22Rv1 (cell line): ENCODE measurements at regions not wholly inside any gene's neighbourhood (a gene's known extent, or its start where the extent isn't known, plus 50 kb on each side); places are given as distances from the start of the nearest gene placed in this dataset.

Source experiments
- H3K27ac ChIP-seq: fragments of 450-650 bp; 2 replicates; pipeline ENCODE4 v1.5.1; 2017
- ZFX ChIP-seq: fragments of 450-650 bp; IDR thresholded peaks from 2 replicates; pipeline ENCODE4 v1.6.1; 2017; ENCODE audit warnings: antibody characterized with exemption, borderline replicate concordance
- TF ChIP-seq, protein P1 (sequence below): fragments of 450-650 bp; IDR thresholded peaks from 2 replicates; pipeline ENCODE4 v1.5.1; 2017; ENCODE audit warnings: mild to moderate bottlenecking

DNA sequence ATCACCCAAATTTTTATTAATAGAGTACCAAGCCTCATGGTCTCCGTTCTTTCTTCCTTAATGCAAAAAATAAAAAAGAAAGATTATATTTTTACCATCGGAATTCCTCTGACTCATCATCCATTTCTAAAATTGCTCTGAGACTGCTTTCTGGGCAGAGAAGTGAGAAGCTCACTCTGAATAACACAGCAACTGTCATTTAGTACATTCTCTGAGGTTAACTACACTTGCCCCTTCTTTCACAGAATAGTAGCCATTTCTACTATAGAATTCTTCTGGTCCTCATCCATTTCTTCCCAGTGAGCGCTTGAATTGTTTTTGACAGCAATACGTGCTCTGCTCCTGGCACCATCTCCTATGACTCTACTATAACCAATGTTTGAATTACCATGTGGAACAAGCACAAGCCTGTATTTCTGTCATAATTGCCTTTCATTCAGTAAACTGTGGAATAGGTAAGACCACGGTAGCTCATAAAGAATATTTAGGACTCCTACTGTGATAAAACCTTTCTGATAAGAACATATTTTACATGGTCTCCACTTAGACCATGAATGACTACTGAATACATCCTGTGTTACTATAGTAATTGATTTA is 435.5 kb upstream of the NRSN1 start:
- H3K27ac ChIP-seq: no peak overlapping the region
- no peak for TF ChIP-seq ZFX
- TF ChIP-seq, protein P1, sequence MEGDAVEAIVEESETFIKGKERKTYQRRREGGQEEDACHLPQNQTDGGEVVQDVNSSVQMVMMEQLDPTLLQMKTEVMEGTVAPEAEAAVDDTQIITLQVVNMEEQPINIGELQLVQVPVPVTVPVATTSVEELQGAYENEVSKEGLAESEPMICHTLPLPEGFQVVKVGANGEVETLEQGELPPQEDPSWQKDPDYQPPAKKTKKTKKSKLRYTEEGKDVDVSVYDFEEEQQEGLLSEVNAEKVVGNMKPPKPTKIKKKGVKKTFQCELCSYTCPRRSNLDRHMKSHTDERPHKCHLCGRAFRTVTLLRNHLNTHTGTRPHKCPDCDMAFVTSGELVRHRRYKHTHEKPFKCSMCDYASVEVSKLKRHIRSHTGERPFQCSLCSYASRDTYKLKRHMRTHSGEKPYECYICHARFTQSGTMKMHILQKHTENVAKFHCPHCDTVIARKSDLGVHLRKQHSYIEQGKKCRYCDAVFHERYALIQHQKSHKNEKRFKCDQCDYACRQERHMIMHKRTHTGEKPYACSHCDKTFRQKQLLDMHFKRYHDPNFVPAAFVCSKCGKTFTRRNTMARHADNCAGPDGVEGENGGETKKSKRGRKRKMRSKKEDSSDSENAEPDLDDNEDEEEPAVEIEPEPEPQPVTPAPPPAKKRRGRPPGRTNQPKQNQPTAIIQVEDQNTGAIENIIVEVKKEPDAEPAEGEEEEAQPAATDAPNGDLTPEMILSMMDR: no peak

DNA sequence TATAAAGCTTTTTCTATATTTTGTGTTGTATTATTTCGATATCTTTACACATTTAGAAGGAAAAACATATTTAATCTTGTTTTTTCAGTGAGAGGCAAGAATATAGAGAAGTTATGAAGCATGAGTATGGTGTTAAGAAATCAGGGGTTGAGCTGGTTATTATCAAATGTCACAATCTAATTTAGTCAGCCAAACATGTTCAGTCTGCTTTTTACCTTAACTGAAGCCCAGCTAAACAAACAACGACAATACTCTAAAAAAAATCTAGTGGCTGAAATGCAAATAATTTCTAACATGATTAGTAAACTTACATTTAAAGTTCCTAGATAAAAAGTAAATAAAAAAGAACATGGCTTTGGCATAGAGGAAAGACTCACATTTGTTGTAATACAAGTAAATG is 433.8 kb upstream of the NRSN1 start:
- no peak overlapping the region for H3K27ac ChIP-seq
- TF ChIP-seq, protein P1: no peak
- TF ChIP-seq ZFX: no peak

DNA sequence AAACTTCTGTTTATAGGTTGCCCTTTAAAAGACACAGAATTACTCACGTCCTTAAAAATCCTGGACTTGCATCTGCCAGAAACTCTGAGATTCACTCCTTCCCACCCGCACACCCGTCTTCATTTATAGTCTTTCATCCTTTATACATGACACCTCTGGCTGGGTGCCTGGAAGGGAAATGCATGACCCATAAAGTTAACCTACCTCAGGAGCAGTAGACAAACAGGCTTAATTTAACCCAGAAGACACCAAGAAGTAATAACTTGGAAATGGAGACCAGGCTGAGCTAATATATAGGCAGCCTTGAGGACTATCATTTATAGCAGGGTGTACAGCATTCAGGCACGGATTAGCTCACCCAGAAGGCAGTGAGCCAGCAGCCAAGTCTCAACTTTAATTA is 429.0 kb upstream of the NRSN1 start:
- TF ChIP-seq, protein P1: no peak
- H3K27ac ChIP-seq: no peak overlapping the region

DNA sequence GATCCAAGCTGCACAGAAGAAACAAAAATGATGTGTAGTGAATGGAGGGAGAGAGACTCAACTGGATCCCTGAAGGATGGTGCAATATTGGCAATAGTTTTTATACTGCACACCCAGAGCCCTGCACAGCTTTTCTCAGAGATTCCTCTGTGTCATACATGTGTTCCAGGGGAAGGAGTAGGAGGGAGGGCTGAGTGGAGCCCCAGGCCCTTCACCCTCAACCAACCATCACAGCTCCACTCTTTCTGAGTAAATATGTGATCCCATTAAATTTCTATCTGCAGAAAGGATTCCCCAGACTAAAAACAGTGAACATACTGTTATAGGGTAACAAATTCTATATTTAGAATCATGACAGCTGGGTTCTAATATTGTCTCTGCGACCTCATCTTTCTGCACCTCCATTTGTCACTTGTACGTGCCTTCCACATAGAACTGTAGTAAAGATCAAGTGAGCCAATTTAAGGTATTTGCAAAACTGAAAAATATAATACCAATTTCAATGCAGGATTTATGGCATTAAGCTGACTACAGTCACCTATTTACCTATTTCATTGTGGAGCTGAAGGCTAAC is 421.4 kb upstream of the NRSN1 start:
- TF ChIP-seq, protein P1: no peak
- H3K27ac ChIP-seq: no peak overlapping the region

DNA sequence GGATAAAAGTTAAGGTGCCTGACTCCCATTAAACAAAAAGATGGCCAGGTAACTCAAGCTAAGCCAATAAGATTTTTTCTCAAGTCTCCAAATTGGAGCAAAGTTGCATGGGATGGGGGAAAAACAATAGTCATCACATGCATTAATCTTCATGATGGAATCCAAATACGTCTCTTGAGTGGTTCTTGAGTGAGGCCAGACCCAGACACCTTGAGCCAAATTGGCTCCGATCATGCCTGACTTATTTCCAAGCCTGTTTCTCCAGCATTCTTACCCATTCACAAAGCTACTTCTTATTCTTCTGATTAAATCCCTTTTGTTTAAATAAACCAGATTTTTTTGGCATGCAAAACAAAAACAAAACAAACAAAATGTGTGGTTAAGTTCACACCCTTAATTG is 420.3 kb upstream of the NRSN1 start:
- H3K27ac ChIP-seq: no peak overlapping the region
- no peak for TF ChIP-seq ZFX
- TF ChIP-seq, protein P1: no peak

DNA sequence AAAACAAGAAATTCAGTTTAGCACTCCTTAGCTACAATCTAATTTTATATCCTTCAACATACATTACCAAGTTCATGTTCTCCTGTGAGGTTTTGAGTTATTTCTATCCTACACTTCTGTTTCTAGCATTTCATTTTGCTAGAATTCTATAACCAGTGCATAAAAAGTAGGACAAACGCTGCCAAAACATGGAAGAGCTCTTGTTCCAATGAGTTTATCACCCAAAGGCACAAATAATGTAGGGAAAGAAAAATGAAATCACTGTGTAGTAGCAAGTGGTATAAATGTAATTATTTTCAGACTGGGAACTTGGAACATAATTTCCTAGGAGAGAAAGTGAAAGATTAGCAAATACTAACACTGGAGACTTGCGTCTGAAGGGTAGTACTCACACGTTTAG is 413.3 kb upstream of the NRSN1 start:
- no peak overlapping the region for H3K27ac ChIP-seq

DNA sequence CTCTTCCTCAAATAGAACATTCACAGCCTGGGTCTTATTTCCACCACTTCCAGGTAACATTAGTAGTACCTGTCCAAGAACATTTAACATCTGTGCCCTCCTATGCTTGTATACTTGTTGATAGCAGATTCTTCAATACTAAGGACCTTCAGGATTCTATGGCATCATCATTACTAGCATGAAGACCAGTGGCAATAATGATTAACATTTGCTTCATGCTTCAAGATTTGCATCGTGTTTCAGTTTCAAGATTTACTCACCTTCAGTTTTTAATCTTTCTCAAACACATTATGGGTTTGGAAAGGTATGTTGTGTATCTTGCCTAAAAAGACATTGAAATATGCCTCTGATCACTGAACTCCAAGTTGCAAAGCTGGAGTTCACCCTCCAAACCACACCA is 412.8 kb upstream of the NRSN1 start:
- no peak overlapping the region for H3K27ac ChIP-seq

More for the DNA sequence above, 413.3 kb upstream of the NRSN1 start:
- no peak for TF ChIP-seq ZFX
- TF ChIP-seq, protein P1: no peak

More for the DNA sequence above, 412.8 kb upstream of the NRSN1 start:
- TF ChIP-seq, protein P1: no peak
- no peak for TF ChIP-seq ZFX
